ENCODE measurements at regions not wholly inside any gene's neighbourhood (a gene's known extent, or its start where the extent isn't known, plus 50 kb on each side); places are given as distances from the start of the nearest gene placed in this dataset.

- TF ChIP-seq MYC (IDR thresholded peaks at IDR 0.05; ENCODE audit: insufficient read depth, insufficient read length, insufficient replicate concordance, low read length, severe bottlenecking) (no peak), CEBPZ (IDR thresholded peaks at IDR 0.05; ENCODE audit: low read depth, low read length) (no peak), KDM1A (IDR thresholded peaks at IDR 0.05; ENCODE audit: borderline replicate concordance) (no peak), CHD4 (IDR thresholded peaks at IDR 0.05) (no peak), FOXM1 (IDR thresholded peaks at IDR 0.05; ENCODE audit: low read depth, low read length) (peak; percentile 81), YY1 (IDR thresholded peaks at IDR 0.05; ENCODE audit: low read depth, low read length) (peak; percentile 24; the same call in 1 of the 2 replicates), IRF3 (IDR thresholded peaks at IDR 0.05) (no peak), JUND (IDR thresholded peaks at IDR 0.05; ENCODE audit: low read depth, low read length) (0 out of 2 replicates have a peak, but pooled peaks have one; percentile 58), SREBF1 (IDR thresholded peaks at IDR 0.05; ENCODE audit: low read length) (no peak), PAX5 (IDR thresholded peaks at IDR 0.05; ENCODE audit: borderline replicate concordance, low read depth, low read length) (0 out of 2 replicates have a peak, but pooled peaks have one; percentile 33), PAX8 (IDR thresholded peaks at IDR 0.05) (no peak), CTCF (IDR thresholded peaks at IDR 0.05 in 2 of 3, conservative IDR thresholded peaks at IDR 0.05 in 1 of 3; ENCODE audit: control insufficient read depth in 2 of 3, extremely low read depth in 1 of 3, insufficient read depth in 1 of 3, low read depth in 3 of 3, low read length in 3 of 3) (no peak), TCF12 (IDR thresholded peaks at IDR 0.05; ENCODE audit: low read depth, low read length) (peak; percentile 86), TARDBP (IDR thresholded peaks at IDR 0.05; ENCODE audit: borderline replicate concordance) (no peak), EP300 (IDR thresholded peaks at IDR 0.05; ENCODE audit: borderline replicate concordance in 1 of 2, control insufficient read depth in 1 of 2, low read depth in 2 of 2, low read length in 2 of 2) (peak; percentile 13 to 27; a peak in 1 of 4 replicates), NR2F1 (conservative IDR thresholded peaks at IDR 0.05) (peak; percentile 97), BCLAF1 (IDR thresholded peaks at IDR 0.05) (no peak), MTA2 (IDR thresholded peaks at IDR 0.05; ENCODE audit: low read depth) (peak; percentile 51), CEBPB (IDR thresholded peaks at IDR 0.05; ENCODE audit: borderline replicate concordance in 1 of 2, low read depth in 2 of 2, low read length in 2 of 2) (no peak), CREM (IDR thresholded peaks at IDR 0.05; ENCODE audit: low read depth) (peak; percentile 74), ASH2L (IDR thresholded peaks at IDR 0.05; ENCODE audit: borderline replicate concordance, low read depth) (0 out of 2 replicates have a peak, but pooled peaks have one; percentile 41)
These were observed 101.1 kb upstream of the BCL2L14 start (continued) for GRCh38 chr12:11969437-11970154.

Measured in GM12878 (cell line).